ENCODE measurements at regions not wholly inside any gene's neighbourhood (a gene's known extent, or its start where the extent isn't known, plus 50 kb on each side); places are given as distances from the start of the nearest gene placed in this dataset.

DNA sequence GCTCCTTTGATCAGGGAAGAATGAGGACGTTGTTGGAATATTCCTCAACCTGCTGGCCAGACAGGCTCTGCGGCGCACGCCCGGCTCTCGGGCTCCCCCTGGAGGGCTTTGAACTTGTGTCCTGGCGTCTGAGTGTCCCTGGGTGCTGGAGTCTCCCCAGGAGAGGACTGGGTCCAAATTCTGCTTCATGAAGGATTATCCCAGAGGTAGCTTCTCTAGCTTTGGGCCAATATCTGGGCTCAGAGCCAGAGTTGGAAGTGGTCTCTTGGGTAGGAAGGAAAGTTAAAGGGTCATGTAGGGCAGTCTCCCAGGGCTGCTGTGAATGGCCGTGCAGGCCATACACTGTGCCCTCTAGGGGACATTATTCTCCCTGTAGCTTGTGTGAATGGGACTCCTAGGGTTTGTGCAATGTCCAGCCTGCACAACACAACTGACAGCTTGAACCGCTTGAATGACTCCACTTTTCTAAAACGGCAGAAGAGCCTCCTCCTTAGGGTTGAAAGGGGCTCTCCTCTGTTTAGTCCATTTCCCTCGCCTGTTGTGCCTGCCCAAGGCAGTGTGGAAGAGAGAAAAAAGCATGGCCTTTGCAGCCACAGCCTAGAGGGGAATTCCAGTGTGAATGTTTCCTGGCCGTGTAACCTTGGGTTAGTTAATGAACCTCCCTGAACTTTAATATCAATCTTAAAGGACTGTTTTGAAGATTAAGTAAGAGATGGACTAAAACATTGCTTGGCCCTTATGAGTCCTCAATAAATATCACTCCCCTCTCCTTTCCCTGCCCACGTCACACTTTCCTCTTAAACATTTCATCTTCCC lies 111.2 kb upstream of the THY1 start:
- peaks cover 3% of the 10 kb centered on the region; the same call in 1 of the 2 replicates for H4K20me1 ChIP-seq (ENCODE audit: insufficient read depth, low read length)
- no peak overlapping the region for H2AFZ ChIP-seq (ENCODE audit: low read depth, low read length)
- TF ChIP-seq, protein P1, sequence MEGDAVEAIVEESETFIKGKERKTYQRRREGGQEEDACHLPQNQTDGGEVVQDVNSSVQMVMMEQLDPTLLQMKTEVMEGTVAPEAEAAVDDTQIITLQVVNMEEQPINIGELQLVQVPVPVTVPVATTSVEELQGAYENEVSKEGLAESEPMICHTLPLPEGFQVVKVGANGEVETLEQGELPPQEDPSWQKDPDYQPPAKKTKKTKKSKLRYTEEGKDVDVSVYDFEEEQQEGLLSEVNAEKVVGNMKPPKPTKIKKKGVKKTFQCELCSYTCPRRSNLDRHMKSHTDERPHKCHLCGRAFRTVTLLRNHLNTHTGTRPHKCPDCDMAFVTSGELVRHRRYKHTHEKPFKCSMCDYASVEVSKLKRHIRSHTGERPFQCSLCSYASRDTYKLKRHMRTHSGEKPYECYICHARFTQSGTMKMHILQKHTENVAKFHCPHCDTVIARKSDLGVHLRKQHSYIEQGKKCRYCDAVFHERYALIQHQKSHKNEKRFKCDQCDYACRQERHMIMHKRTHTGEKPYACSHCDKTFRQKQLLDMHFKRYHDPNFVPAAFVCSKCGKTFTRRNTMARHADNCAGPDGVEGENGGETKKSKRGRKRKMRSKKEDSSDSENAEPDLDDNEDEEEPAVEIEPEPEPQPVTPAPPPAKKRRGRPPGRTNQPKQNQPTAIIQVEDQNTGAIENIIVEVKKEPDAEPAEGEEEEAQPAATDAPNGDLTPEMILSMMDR (IDR thresholded peaks at IDR 0.05; ENCODE audit: borderline replicate concordance, extremely low read depth, low read length, poor library complexity, severe bottlenecking) = peak; percentile 72
- TF ChIP-seq EZH2 (IDR thresholded peaks at IDR 0.05; ENCODE audit: borderline replicate concordance, low read depth, low read length, severe bottlenecking) = no peak
- peak; percentile 41 for DNase-seq
- no peak overlapping the region for H3K4me3 ChIP-seq (ENCODE audit: low read depth in 1 of 2, low read length in 2 of 2)
- ATAC-seq (ENCODE audit: insufficient read depth, low read depth) = peak; percentile 68; the same call in 2 of the 3 replicates
- no peaks in the 10 kb centered on the region for H3K79me2 ChIP-seq (ENCODE audit: insufficient read depth, low read length)
- no peaks in the 10 kb centered on the region for H3K36me3 ChIP-seq (ENCODE audit: insufficient read depth, low read length)
- H3K27me3 ChIP-seq (ENCODE audit: insufficient read depth, low read length, poor library complexity) = peaks cover 9% of the 10 kb centered on the region
- no peak overlapping the region for H3K27ac ChIP-seq (ENCODE audit: low read length)
- no peak overlapping the region for H3K4me2 ChIP-seq (ENCODE audit: insufficient read depth, low read length)
- H3K4me1 ChIP-seq (ENCODE audit: insufficient read depth, low read length) = no peaks in the 10 kb centered on the region
- H3K9me3 ChIP-seq (ENCODE audit: insufficient read depth, low read length, severe bottlenecking) = no peaks in the 10 kb centered on the region
- H3K9ac ChIP-seq (ENCODE audit: low read depth, low read length) = no peak overlapping the region

DNA sequence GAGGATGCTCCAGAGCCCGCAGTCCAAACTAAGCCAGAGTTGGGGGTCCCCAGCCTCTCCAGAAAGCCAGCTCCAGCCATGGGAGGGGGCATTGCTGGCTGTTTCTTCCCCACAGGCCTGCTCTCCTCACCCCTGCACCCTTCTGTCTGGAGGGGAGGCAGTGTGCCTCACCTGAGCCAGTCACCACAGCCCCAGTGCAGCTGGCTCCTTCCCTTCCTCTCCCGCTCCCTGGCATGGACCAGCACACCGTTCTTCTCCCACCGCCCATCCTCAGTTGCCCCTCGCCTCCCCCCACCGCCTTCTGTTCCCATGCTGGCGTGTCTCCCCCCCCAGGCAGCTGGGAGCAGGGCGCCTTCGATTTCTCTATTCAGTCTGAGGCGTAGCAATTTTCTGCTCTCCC lies 110.5 kb upstream of the THY1 start:
- Histone ChIP-seq H3K27me3 (ENCODE audit: insufficient read depth, low read length, poor library complexity) (peaks cover 9% of the 10 kb centered on the region), H2AFZ (ENCODE audit: low read depth, low read length) (no peak overlapping the region), H3K4me2 (ENCODE audit: insufficient read depth, low read length) (no peak overlapping the region), H3K4me3 (ENCODE audit: low read depth in 1 of 2, low read length in 2 of 2) (no peak overlapping the region), H3K79me2 (ENCODE audit: insufficient read depth, low read length) (no peaks in the 10 kb centered on the region), H4K20me1 (ENCODE audit: insufficient read depth, low read length) (peaks cover 3% of the 10 kb centered on the region; the same call in 1 of the 2 replicates), H3K36me3 (ENCODE audit: insufficient read depth, low read length) (no peaks in the 10 kb centered on the region), H3K4me1 (ENCODE audit: insufficient read depth, low read length) (no peaks in the 10 kb centered on the region), H3K9ac (ENCODE audit: low read depth, low read length) (no peak overlapping the region), H3K9me3 (ENCODE audit: insufficient read depth, low read length, severe bottlenecking) (no peaks in the 10 kb centered on the region), H3K27ac (ENCODE audit: low read length) (no peak overlapping the region)
- TF ChIP-seq, protein P1 (IDR thresholded peaks at IDR 0.05; ENCODE audit: borderline replicate concordance, extremely low read depth, low read length, poor library complexity, severe bottlenecking) = no peak
- no peak for TF ChIP-seq EZH2 (IDR thresholded peaks at IDR 0.05; ENCODE audit: borderline replicate concordance, low read depth, low read length, severe bottlenecking)
- ATAC-seq (ENCODE audit: insufficient read depth, low read depth) (no peak), DNase-seq (no peak)

DNA sequence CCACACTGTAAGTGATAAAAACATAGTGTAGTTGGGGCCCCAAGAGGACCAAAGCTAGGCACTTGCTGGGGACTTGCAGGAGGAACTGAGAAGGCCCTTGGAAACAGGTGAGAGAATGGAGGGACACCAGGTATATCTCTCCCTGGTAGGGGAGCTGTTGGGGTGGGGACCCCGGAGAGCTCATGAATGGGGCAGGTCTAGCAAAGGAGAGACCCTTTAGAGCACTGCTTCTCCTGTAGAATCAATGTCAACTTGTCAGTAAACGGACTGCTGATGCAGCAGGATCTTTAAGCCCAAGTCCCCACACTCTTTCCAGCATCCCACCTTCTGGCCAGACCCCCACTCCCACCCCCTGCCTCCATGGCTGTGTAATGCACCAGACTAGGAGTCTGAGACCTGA lies 109.6 kb upstream of the THY1 start:
- Histone ChIP-seq H3K4me2 (ENCODE audit: insufficient read depth, low read length) (no peak overlapping the region), H3K4me1 (ENCODE audit: insufficient read depth, low read length) (no peaks in the 10 kb centered on the region)
- TF ChIP-seq, protein P1 (IDR thresholded peaks at IDR 0.05; ENCODE audit: borderline replicate concordance, extremely low read depth, low read length, poor library complexity, severe bottlenecking) = no peak
- TF ChIP-seq EZH2 (IDR thresholded peaks at IDR 0.05; ENCODE audit: borderline replicate concordance, low read depth, low read length, severe bottlenecking) = no peak

More for the DNA sequence above, 109.6 kb upstream of the THY1 start:
- Histone ChIP-seq H3K36me3 (ENCODE audit: insufficient read depth, low read length) (no peaks in the 10 kb centered on the region), H3K9me3 (ENCODE audit: insufficient read depth, low read length, severe bottlenecking) (no peaks in the 10 kb centered on the region), H3K9ac (ENCODE audit: low read depth, low read length) (no peak overlapping the region), H3K27ac (ENCODE audit: low read length) (no peak overlapping the region), H3K4me3 (ENCODE audit: low read depth in 1 of 2, low read length in 2 of 2) (no peak overlapping the region), H3K79me2 (ENCODE audit: insufficient read depth, low read length) (no peaks in the 10 kb centered on the region), H2AFZ (ENCODE audit: low read depth, low read length) (no peak overlapping the region), H3K27me3 (ENCODE audit: insufficient read depth, low read length, poor library complexity) (peaks cover 9% of the 10 kb centered on the region), H4K20me1 (ENCODE audit: insufficient read depth, low read length) (peaks cover 3% of the 10 kb centered on the region)
- no peak for ATAC-seq (ENCODE audit: insufficient read depth, low read depth)
- DNase-seq = no peak
